ENCODE measurements at regions not wholly inside any gene's neighbourhood (a gene's known extent, or its start where the extent isn't known, plus 50 kb on each side); places are given as distances from the start of the nearest gene placed in this dataset.

DNA sequence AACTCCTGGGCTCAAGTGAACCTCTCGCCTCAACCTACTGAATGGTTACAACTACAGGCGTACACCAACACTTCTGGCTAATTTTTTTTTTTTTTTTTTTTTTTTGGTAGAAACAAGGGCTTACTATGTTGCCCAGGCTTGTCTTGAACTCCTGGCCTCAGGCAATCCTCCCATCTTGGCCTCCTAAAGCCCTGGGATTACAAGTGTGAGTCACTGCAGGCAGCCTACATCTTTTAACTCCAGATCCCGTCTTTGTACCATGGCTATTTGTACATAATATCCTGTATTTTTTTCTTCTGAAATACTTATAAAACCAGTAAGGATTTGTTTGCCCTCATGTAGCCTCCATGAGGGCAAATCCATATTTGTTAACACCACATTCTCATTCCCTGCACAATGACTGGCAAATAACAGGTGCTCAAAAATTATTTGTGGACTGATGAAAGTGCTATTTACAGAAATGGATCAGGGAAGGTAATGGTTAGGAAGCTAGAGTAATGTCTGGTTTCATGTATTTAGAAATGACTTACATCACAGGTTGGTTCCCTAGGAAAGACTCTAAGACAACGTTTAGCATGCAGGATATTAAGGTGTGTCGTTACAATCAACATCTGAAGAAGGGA lies 51.9 kb upstream of the POU5F2 start:
- no peak overlapping the region for H3K4me2 ChIP-seq (ENCODE audit: low read length)
- H3K36me3 ChIP-seq (replicated peaks; ENCODE audit: low read depth, low read length): no peaks in the 10 kb centered on the region
- H3K79me2 ChIP-seq (ENCODE audit: low read length): no peaks in the 10 kb centered on the region
- no peak overlapping the region for H2AFZ ChIP-seq (ENCODE audit: low read depth, low read length)
- no peaks in the 10 kb centered on the region for H4K20me1 ChIP-seq (ENCODE audit: insufficient read depth, low read length)
- H3K27me3 ChIP-seq (ENCODE audit: low read depth, low read length): no peaks in the 10 kb centered on the region
- H3K4me3 ChIP-seq (ENCODE audit: low read length): no peak overlapping the region
- no peak overlapping the region for H3K27ac ChIP-seq (ENCODE audit: low read length)
- no peaks in the 10 kb centered on the region for H3K4me1 ChIP-seq (ENCODE audit: low read length)
- TF ChIP-seq CTCF (IDR thresholded peaks at IDR 0.05; ENCODE audit: low read depth, low read length) (no peak), EZH2phosphoT487 (IDR thresholded peaks at IDR 0.05; ENCODE audit: low read depth) (no peak)
- H3K9ac ChIP-seq (ENCODE audit: low read length): no peak overlapping the region
- H3K9me3 ChIP-seq (ENCODE audit: insufficient read depth, low read length): no peaks in the 10 kb centered on the region

GRCh38 chr5:93791518-93791972 lies 50.1 kb upstream of the POU5F2 start:
- H3K9me3 ChIP-seq (ENCODE audit: insufficient read depth, low read length): no peaks in the 10 kb centered on the region
- no peak overlapping the region for H2AFZ ChIP-seq (ENCODE audit: low read depth, low read length)
- no peaks in the 10 kb centered on the region for H3K36me3 ChIP-seq (replicated peaks; ENCODE audit: low read depth, low read length)
- H3K9ac ChIP-seq (ENCODE audit: low read length): no peak overlapping the region
- no peak overlapping the region for H3K4me3 ChIP-seq (ENCODE audit: low read length)
- H3K79me2 ChIP-seq (ENCODE audit: low read length): no peaks in the 10 kb centered on the region
- no peak overlapping the region for H3K4me2 ChIP-seq (ENCODE audit: low read length)
- H3K27ac ChIP-seq (ENCODE audit: low read length): no peak overlapping the region
- H4K20me1 ChIP-seq (ENCODE audit: insufficient read depth, low read length): no peaks in the 10 kb centered on the region
- H3K4me1 ChIP-seq (ENCODE audit: low read length): no peaks in the 10 kb centered on the region
- no peak for TF ChIP-seq CTCF (IDR thresholded peaks at IDR 0.05; ENCODE audit: low read depth, low read length)
- no peaks in the 10 kb centered on the region for H3K27me3 ChIP-seq (ENCODE audit: low read depth, low read length)
